NCI-H774 (cell line): ENCODE measurements at regions not wholly inside any gene's neighbourhood (a gene's known extent, or its start where the extent isn't known, plus 50 kb on each side); places are given as distances from the start of the nearest gene placed in this dataset.
A peak's percentile ranks its signal among the peaks of the same experiment; 100 is the strongest.
"Not testable (repeated sequence)": the region's sequence is repeated elsewhere in the genome, so short reads cannot be mapped to it uniquely, and the experiment has no call there.

Experiments used
- DNase-seq: peaks from one replicate; lab custom pipeline; 2025; lab: John Stamatoyannopoulos, UW

DNA sequence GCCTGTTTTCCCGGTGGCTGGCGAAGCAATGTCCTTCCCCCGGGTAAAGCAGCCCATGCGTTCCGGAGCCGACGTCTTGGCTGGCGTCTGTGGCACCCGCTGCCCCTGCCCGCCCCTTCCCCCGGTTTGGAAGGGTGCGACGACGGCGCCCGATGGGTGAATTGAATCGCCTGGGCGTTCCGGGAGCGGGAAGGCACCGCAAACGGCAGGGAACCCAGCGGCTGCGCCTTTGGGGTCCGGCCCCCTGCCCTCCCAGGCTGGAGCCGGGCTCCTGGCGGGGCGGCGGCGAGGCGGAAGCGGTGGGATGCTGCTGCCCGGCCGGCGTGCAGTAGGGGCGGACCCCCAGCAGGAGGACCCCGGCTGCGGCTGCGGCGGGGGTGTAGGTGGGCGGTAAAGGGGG, 123.6 kb upstream of the RHOU start:
- not testable (repeated sequence) for DNase-seq

DNA sequence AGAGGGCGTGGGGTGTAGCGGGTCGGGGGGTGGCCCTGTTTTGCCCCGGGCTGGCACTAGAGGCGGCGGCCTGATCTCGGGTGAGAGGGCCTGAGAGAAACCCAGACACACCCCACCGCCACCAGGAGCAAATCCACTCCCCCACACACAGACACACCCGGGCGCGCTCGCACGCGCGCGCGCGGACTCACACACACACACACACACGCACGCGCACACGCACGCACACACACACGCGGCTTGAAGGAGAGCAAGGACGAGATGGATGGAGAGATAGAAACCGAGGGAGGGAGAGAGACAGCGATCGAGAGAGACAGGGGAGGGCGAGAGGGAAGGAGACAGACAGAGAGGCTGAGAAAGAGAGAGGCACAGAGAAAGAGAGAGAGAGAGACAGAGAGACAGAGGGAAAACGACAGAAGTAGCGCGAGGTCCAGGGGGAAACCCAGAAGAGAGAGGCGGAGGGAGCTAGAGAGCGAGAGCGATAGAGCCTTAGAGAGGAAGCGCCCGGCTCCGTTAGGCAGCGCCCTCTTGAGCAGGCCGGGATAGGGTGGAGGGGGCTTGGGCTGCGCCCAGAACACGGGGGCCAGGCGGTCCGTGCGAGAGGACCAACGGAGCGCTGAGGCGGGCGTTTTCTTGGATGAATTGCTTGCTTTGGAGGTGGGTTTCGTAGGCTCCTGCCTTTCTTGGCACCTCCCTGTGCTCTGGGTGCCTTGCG, 113.1 kb upstream of the RHOU start:
- not testable (repeated sequence) for DNase-seq

DNA sequence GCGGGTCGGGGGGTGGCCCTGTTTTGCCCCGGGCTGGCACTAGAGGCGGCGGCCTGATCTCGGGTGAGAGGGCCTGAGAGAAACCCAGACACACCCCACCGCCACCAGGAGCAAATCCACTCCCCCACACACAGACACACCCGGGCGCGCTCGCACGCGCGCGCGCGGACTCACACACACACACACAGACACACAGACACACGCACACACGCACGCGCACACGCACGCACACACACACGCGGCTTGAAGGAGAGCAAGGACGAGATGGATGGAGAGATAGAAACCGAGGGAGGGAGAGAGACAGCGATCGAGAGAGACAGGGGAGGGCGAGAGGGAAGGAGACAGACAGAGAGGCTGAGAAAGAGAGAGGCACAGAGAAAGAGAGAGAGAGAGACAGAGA, 108.8 kb upstream of the RHOU start:
- not testable (repeated sequence) for DNase-seq

DNA sequence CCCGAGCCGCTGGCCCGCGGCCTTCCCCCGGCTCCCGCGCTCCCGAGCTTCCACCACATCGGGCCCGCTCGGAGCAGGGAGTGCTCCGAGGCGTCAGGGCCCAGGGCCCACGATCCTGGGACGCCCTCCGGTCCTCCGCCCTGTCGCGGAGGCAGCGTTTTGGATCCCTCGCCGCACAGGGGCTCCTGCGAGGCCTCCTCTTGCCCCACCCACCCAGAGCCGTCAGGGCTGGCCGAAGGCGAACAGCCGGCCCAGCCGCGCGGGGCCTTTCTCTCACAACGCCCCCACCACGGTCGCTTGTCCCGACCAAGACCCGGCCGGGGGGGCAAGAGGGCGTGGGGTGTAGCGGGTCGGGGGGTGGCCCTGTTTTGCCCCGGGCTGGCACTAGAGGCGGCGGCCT, 102.4 kb upstream of the RHOU start:
- DNase-seq, result not testable (repeated sequence)

DNA sequence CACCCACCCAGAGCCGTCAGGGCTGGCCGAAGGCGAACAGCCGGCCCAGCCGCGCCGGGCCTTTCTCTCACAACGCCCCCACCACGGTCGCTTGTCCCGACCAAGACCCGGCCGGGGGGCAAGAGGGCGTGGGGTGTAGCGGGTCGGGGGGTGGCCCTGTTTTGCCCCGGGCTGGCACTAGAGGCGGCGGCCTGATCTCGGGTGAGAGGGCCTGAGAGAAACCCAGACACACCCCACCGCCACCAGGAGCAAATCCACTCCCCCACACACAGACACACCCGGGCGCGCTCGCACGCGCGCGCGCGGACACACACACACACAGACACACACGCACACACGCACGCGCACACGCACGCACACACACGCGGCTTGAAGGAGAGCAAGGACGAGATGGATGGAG, 100.0 kb upstream of the RHOU start:
- DNase-seq, result not testable (repeated sequence)

DNA sequence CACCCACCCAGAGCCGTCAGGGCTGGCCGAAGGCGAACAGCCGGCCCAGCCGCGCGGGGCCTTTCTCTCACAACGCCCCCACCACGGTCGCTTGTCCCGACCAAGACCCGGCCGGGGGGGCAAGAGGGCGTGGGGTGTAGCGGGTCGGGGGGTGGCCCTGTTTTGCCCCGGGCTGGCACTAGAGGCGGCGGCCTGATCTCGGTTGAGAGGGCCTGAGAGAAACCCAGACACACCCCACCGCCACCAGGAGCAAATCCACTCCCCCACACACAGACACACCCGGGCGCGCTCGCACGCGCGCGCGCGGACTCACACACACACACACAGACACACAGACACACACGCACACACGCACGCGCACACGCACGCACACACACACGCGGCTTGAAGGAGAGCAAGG, 97.8 kb upstream of the RHOU start:
- DNase-seq, result not testable (repeated sequence)

DNA sequence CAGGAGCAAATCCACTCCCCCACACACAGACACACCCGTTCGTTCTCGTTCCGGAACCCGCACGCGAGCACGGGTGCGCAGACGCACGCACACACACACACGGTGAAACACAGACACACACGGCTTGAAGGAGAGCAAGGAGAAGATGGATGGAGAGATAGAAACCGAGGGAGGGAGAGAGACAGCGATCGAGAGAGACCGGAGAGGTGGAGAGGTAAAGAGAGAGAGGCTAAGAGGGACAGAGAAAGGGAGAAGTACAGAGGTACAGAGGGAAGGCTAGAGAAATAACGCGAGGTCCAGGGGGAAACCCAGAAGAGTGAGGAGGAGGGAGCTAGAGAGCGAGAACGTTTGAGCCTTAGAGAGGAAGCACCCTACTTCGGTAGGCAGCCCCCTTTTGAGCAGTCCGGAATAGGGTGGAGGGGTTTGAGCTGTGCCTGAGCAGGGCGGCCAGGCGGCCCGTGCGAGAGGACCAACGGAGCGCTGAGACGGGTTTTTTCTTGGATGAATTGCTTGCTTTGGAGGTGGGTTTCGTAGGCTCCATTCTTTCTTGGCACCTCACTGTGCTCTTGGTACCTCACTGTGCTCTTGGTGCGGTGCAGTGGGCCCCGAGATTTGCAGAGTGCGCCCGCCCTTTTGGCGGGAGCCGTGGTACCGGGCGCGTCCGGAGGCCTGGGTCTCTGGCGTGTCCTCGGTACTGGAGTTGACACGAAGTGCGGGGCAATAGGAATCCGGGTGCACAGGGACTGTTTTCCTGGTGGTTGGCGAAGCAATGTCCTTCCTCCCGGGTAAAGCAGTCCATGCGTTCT, 88.4 kb upstream of the RHOU start:
- DNase-seq, result peak; percentile 9

DNA sequence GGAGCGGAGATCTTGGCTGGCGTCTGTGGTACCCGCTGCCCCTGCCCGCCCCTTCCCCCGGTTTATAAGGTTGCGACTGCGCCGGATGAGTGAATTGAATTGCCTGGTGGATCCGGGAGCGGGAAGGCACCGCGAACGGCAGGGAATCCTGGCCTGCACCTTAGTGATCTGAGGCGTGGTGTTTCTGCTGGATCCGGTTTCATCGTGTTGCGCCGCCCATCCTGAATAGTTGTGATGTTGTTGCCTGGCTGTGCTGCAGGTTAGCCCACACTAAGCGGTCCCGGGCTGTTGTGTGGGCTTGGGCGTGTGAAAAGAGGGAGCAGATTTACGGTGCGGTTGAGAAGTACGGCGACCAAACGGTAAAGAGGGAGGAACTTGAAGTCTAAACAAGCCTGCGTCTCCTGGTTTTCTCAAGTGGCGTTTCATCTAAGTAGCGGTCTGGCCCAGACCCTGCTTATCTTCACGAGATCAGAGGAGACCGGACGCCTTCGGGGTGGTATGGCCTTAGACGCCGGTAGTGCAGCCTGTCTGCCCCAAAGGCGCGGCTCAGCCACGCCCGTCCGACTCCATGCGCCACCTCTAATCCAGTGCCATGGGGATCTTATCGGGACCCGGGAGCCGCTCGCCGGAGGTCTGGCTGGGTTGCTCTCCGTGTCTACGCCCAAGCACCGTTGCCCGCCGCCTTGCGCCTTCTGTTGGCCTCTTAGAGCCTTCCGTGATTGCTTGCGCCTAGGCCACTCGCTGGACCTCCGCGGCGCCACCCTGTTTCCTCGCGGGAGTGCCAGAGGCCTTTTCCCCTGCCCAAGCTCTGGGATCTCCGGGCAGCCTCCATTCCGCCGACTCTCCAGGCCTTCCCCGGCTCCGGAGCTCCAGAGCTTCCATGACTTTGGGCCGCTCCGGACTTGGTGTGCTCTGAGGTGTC, 87.5 kb upstream of the RHOU start:
- DNase-seq, result peak; percentile 32

DNA sequence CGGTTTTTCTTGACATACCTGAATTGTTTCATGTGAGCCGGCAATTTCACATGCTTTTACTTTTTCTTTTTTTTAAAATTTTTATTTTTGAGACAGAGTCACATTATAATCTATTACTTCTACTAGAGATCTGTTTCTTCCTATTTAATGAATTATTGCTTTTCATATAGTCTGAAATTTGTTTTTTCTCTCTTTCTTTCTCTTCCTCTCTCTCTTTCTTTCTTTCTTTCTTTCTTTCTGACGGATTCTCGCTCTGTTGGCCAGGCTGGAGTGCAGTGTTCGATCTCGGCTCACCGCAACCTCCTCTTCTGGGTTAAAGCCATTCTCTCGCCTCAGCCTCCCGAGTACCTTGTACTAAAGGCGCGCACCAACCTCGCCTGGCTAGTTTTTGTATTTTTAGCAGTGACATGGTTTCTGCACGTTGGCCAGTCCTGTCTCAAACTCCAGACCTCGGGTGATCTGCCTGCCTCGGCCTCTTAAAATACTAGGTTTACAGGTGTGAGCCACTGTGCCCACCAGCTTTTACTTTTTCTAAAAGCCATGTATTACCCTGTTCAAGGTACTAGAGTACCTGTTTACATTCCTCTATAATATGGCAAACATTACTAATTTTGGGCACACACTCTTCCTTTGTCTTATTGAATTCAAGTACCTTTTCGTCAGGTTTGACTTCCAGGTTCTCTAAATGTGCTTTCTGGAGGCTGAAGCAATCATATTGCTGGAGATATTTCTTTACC, 86.5 kb upstream of the RHOU start:
- DNase-seq, result no peak

DNA sequence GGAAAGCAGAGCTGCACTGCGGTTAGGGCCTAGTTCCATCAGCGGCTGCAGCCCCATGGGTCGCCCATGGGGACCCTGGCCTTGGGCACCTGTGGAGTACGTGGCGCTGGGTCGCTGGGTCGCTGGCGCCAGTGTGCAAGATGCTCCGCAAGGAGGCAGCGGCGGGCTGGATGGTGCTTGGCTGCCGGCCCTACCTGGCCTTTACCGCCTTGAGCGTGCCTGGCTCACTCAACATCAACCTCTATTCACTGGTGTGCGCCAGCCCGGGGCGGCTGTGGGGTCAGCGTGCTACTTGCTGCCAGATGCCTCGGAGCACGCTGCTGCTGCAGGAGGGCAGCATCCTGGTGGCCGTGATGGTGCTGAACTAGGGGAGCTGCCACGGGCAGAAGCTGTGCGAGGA, 85.1 kb upstream of the RHOU start:
- DNase-seq, result no peak

DNA sequence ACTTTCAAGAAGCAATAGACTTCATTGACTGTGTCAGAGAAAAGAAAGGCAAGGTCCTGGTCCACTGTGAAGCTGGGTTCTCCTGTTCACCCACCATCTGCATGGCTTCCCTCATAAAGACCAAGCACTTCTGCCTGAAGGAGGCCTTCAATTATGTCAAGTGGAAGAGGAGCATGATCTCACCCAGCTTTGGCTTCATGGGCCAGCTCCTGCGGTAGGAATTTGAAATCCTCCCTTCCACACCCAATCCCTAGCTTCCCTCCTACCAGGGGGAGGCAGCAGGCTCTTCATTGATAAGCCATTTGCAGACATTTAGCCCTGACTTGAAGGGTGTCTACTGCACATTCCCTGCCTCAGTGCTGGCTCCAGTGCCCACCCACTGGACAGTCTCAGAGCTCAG, 84.3 kb upstream of the RHOU start:
- DNase-seq, result no peak

DNA sequence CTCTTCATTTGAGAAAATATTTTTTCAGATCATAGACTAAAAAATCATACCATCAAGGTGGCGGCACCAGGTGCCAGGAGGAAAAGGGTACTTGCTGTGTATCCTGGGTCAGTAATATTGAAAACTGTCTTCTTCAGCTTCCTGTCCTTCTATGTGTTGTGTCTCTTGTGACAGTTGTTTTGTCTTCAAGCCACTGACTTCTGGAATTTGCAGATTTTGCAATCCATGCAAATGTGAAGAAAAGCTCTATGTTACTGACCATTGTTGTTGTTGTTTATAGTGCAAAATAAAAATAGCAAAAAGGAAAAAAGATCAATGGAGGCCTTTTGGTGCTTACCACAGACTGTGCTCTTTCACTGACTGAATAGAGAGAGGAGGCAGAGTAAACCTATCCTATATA, 83.2 kb upstream of the RHOU start:
- DNase-seq, result no peak

DNA sequence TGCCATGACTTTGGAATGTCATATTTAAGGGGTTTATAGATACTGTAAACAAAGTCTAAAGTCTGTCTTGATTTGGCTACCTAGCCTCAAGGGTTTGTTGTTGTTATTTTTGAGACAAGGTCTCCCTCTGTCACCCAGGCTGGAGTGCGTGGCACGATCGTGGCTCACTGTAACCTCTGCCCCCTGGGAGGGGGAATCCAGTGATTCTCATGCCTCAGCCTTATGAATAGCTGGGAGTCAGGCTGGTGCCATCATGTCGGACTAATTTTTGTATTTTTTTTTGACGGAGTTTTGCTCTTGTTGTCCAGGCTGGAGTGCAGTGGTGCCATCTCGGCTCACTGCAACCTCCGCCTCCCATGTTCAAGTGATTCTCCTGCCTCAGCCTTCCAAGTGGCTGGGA, 82.2 kb upstream of the RHOU start:
- DNase-seq, result not testable (repeated sequence)

DNA sequence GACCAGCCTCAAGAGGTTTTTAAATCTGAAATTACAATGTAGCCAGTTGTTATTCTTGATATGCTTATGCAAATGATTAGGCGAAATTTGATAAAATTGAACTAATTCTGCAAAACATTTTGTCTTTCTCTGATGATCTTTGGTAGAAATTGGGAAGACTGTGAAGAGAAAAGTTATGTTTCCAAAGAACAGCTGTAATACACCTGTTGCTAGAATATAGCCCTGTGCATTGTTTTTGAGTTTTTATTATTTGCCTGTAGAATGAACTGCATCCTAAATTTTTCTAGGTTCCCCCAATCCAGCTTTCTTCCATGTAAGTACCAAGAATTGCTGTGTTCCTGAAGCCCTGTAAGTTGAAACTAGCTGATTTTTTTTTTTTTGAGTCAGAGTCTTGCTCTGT, 81.5 kb upstream of the RHOU start:
- no peak for DNase-seq

DNA sequence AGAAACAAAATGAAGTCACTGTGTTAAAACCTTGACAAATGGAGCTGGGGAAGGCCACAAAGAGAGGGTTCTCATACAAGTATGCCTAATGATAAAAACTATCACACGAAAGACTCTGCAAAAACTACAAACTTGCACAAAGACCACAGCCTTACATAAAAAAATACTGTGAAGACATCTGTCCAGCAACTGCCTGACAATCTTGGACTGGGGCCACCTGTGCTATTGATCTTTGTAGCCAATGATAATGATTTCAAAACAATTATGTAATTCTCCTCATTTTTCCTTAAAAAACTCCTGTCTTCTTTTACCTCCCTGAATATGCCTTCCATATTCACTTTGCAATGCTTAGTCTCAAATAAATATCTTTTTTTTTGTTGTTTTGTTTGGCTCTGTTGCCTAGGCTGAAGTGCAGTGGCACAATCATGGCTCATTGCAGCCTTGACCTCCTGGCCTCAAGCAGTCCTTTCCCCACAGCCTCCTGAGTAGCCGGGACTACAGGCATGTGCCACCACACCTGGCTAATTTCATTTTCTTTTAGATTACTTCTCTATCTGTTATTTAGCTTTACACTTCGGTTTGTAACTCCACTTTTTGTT, 79.4 kb upstream of the RHOU start:
- DNase-seq, result no peak

DNA sequence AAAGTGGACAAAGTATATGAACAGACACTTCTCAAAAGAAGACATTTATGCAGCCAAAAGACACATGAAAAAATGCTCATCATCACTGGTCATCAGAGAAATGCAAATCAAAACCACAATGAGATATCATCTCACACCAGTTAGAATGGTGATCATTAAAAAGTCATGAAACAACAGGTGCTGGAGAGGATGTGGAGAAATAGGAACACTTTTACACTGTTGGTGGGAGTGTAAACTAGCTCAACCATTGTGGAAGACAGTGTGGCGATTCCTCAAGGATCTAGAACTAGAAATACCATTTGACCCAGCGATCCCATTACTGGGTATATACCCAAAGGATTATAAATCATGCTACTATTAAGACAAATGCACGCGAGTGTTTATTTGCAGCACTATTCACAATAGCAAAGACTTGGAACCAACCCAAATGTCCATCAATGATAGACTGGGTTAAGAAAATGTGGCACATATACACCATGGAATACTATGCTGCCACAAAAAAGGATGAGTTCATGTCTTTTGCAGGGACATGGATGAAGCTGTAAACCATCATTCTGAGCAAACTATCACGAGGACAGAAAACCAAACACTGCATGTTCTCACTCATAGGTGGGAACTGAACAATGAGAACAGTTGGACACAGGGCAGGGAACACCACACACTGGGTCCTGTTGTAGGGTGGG, 73.1 kb upstream of the RHOU start:
- DNase-seq, result not testable (repeated sequence)

DNA sequence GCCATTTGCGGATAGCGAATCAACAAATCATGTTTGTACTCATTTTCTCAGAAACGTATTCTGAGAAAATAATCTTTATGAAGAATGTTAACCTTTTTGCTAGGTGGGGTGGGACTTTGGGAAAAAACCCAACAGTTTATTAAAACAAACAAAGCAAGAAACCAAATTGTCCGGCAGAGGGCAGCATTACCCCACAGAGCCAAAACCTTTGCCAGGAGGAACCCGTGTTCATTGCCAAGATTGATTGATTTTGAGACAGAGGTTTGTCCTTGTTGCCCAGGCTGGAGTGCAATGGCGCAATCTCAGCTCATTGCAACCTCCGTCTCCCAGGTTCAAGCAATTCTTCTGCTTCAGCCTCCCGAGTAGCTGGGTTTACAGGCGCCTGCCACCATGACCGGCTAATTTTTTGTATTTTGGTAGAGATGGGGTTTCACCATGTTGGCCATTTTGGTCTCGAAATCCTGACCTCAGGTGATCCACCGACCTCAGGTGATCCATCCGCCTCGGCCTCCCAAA, 70.8 kb upstream of the RHOU start:
- peak; percentile 78 for DNase-seq

DNA sequence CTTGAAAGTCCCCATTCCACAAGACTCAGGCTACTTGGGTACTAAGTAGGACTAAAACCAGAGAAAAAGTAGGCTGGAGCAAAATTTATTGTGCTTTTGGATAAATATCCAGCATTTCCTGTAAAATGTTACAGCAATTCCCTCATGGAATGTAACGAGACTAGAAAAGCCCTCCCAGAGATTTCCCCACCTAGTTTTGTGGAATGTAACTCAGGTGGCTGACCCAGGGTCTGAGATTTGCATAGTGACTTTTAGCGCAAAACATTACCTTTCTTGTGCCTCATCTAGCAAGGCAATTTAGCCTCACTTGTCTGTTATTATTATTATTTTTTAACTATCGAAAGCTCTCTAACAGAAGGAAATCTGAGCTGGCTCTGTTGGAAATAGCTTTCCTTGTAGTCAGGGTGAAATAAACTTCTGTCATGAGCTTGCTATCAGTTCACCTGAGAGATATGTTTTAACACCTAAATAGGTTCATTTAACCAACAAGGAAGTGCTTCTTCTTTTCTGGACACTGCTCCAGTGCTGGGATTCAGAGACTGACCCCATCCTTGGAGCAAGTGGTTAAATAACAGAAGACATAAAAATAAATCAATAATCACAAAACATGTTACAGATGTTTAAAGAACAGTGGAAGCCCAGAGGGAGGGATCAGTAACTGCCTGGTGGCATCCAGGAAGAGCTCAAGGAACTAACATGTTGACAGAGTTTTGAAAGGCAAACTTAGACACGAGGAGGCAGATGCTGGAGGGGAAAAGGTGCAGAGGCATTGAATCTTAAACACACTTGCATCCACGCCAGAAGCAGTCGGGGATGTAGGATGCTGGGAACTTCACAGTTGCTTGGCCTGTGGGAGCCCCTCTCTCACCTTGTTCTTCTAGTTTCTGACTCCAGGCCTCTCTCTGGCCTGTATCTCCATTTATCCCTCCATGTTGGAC, 68.3 kb upstream of the RHOU start:
- DNase-seq, result no peak

DNA sequence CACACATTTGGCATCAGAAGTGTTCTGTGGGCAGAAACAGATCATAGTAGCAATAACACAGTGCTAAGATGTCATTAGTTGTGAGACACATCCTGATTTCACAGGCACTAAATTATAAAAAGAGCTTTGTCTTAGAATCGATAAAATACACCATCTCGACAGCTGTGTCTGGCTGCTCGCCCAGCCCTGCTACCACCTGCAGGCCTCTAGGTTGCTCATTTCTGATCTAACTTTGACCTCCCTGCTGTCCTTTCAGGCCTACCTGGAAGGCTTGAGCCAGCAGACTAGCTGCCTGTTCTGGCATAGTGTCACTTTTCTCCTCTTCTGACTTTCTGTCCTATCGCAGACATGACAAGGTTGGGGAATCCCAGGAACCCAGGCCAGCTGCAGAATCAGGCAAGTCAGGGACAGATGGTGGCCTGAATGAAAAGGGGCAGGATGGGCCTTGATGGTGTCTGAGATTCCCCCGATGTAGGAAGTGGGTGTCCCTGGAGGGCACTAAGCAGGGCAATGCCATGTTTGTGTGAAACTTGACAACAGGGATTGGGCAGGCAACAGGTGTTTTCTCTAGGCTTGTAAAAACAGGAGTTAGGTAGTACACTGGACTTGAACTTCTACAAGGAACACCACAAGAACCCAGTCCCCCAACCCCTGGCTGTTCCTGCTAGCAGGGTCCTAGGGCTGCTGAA, 66.6 kb upstream of the RHOU start:
- no peak for DNase-seq
